ENCODE measurements at regions not wholly inside any gene's neighbourhood (a gene's known extent, or its start where the extent isn't known, plus 50 kb on each side); places are given as distances from the start of the nearest gene placed in this dataset.
"Not testable (repeated sequence)": the region's sequence is repeated elsewhere in the genome, so short reads cannot be mapped to it uniquely, and the experiment has no call there.

GRCh38 chr12:127489061-127489460, 777.9 kb upstream of the TMEM132C start:
- no peak overlapping the region for H3K4me3 ChIP-seq (ENCODE audit: control insufficient read depth, low read depth, low read length)
- DNase-seq (ENCODE audit: low read depth): no peak

GRCh38 chr12:127494961-127495915, 771.7 kb upstream of the TMEM132C start:
- TF ChIP-seq CTCF (IDR thresholded peaks at IDR 0.05; ENCODE audit: control insufficient read depth, insufficient read depth, low read depth, low read length, missing control alignments): no peak
- DNase-seq (ENCODE audit: low read depth): no peak
- no peak overlapping the region for H3K4me3 ChIP-seq (ENCODE audit: control insufficient read depth, low read depth, low read length)

More at GRCh38 chr12:127489061-127489460, 777.9 kb upstream of the TMEM132C start:
- no peak for TF ChIP-seq CTCF (IDR thresholded peaks at IDR 0.05; ENCODE audit: control insufficient read depth, insufficient read depth, low read depth, low read length, missing control alignments)

- peak; percentile 8 for TF ChIP-seq CTCF (IDR thresholded peaks at IDR 0.05; ENCODE audit: control insufficient read depth, insufficient read depth, low read depth, low read length, missing control alignments)
These were observed 770.7 kb upstream of the TMEM132C start for GRCh38 chr12:127496255-127496654.

GRCh38 chr12:127500512-127501035, 766.4 kb upstream of the TMEM132C start:
- TF ChIP-seq CTCF (IDR thresholded peaks at IDR 0.05; ENCODE audit: control insufficient read depth, insufficient read depth, low read depth, low read length, missing control alignments): no peak
- no peak overlapping the region for H3K4me3 ChIP-seq (ENCODE audit: control insufficient read depth, low read depth, low read length)
- no peak for DNase-seq (ENCODE audit: low read depth)

More at GRCh38 chr12:127496255-127496654, 770.7 kb upstream of the TMEM132C start:
- DNase-seq (ENCODE audit: low read depth): no peak
- no peak overlapping the region for H3K4me3 ChIP-seq (ENCODE audit: control insufficient read depth, low read depth, low read length)

- TF ChIP-seq CTCF (IDR thresholded peaks at IDR 0.05; ENCODE audit: control insufficient read depth, insufficient read depth, low read depth, low read length, missing control alignments): no peak
- DNase-seq (ENCODE audit: low read depth): no peak
- H3K4me3 ChIP-seq (ENCODE audit: control insufficient read depth, low read depth, low read length): no peak overlapping the region
These were observed 765.1 kb upstream of the TMEM132C start for GRCh38 chr12:127501916-127502315.

- DNase-seq (ENCODE audit: low read depth): no peak
- H3K4me3 ChIP-seq (ENCODE audit: control insufficient read depth, low read depth, low read length): no peak overlapping the region
- no peak for TF ChIP-seq CTCF (IDR thresholded peaks at IDR 0.05; ENCODE audit: control insufficient read depth, insufficient read depth, low read depth, low read length, missing control alignments)
These were observed 763.7 kb upstream of the TMEM132C start for GRCh38 chr12:127503246-127503645.

- H3K4me3 ChIP-seq (ENCODE audit: control insufficient read depth, low read depth, low read length); DNase-seq (ENCODE audit: low read depth): not testable (repeated sequence)
These were observed 763.0 kb upstream of the TMEM132C start for GRCh38 chr12:127503996-127504395.
